GM19468 (cell line): ENCODE measurements at regions not wholly inside any gene's neighbourhood (a gene's known extent, or its start where the extent isn't known, plus 50 kb on each side); places are given as distances from the start of the nearest gene placed in this dataset.
"Not testable (repeated sequence)": the region's sequence is repeated elsewhere in the genome, so short reads cannot be mapped to it uniquely, and the experiment has no call there.

Source experiments
- ATAC-seq: cut with Tn5 transposase; IDR thresholded peaks from one replicate; pipeline ENCODE4 v1.9.1; 2021; ENCODE audit warnings: mild to moderate bottlenecking, moderate library complexity, moderate number of reproducible peaks; ENCODE audit not compliant: unreplicated experiment; ENCODE audit errors: extremely low read depth

GRCh38 chr6:137968455-137968804, 101.4 kb downstream of the TNFAIP3 start:
- no peak for ATAC-seq

- no peak for ATAC-seq
These were observed 101.8 kb downstream of the TNFAIP3 start for GRCh38 chr6:137968901-137969300.

- ATAC-seq: no peak
These were observed 102.8 kb downstream of the TNFAIP3 start for GRCh38 chr6:137969874-137970273.

- ATAC-seq: no peak
These were observed 103.3 kb downstream of the TNFAIP3 start for GRCh38 chr6:137970368-137970767.

GRCh38 chr6:137973201-137973600, 106.1 kb downstream of the TNFAIP3 start:
- ATAC-seq: no peak

GRCh38 chr6:137975188-137975940, 108.3 kb downstream of the TNFAIP3 start:
- ATAC-seq: peak; percentile 34

GRCh38 chr6:137976430-137976829, 109.4 kb downstream of the TNFAIP3 start:
- ATAC-seq: no peak

GRCh38 chr6:137977206-137977605, 110.1 kb downstream of the TNFAIP3 start:
- ATAC-seq: no peak

- no peak for ATAC-seq
These were observed 110.8 kb downstream of the TNFAIP3 start for GRCh38 chr6:137977814-137978213.

- no peak for ATAC-seq
These were observed 111.3 kb downstream of the TNFAIP3 start for GRCh38 chr6:137978252-137978896.

GRCh38 chr6:137979263-137979662, 112.2 kb downstream of the TNFAIP3 start:
- not testable (repeated sequence) for ATAC-seq

GRCh38 chr6:137980777-137981176, 113.7 kb downstream of the TNFAIP3 start:
- ATAC-seq: no peak

- ATAC-seq: no peak
These were observed 114.7 kb downstream of the TNFAIP3 start for GRCh38 chr6:137981758-137982157.

GRCh38 chr6:137982418-137983189, 115.5 kb downstream of the TNFAIP3 start:
- ATAC-seq: no peak

GRCh38 chr6:137983269-137983668, 116.2 kb downstream of the TNFAIP3 start:
- no peak for ATAC-seq

- ATAC-seq: no peak
These were observed 117.6 kb downstream of the PERP start for GRCh38 chr6:137989664-137990063.

- ATAC-seq: no peak
These were observed 111.8 kb downstream of the PERP start for GRCh38 chr6:137995371-137995770.

- no peak for ATAC-seq
These were observed 108.7 kb downstream of the PERP start for GRCh38 chr6:137998461-137999019.

GRCh38 chr6:137999815-138000214, 107.4 kb downstream of the PERP start:
- no peak for ATAC-seq

GRCh38 chr6:138000941-138001340, 106.3 kb downstream of the PERP start:
- no peak for ATAC-seq
